Lower leg skin (tissue), 3 donors: ENCODE measurements at regions not wholly inside any gene's neighbourhood (a gene's known extent, or its start where the extent isn't known, plus 50 kb on each side); places are given as distances from the start of the nearest gene placed in this dataset.

ENCODE experiments used
- POLR2A ChIP-seq, 2 donors: fragments of 450-650 bp; IDR thresholded peaks; one replicate each; pipeline ENCODE4 v1.6.1; 2016 to 2017; ENCODE audit warnings: antibody characterized with exemption in 2 of 2, mild to moderate bottlenecking in 1 of 2, moderate library complexity in 1 of 2
- TF ChIP-seq, protein P1 (sequence below), 3 donors: fragments of 450-650 bp; IDR thresholded peaks; one replicate each; pipeline ENCODE4 v1.5.1; 2016; ENCODE audit warnings: antibody characterized with exemption in 3 of 3, mild to moderate bottlenecking in 3 of 3, moderate library complexity in 2 of 3

DNA sequence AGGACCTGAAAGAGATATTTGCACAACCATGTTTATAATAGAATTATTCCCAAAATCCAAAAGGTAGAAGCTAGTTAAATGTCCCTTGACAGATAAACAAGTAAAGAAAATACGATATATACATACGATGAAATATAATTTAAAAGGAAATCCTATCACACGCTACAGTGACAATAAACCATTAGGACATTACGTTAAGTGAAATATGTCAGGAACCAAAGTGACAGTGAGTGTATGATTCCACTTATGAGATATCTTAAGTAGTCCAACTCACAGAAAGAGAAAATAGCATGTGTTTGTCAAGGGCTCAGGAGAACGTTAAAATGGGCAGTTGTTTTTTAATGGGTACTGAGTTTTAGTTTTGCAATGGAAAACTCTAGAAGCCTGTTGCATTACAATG, 212.7 kb upstream of the PMFBP1 start:
- no peak for TF ChIP-seq POLR2A (IDR thresholded peaks at IDR 0.05)
- TF ChIP-seq, protein P1, sequence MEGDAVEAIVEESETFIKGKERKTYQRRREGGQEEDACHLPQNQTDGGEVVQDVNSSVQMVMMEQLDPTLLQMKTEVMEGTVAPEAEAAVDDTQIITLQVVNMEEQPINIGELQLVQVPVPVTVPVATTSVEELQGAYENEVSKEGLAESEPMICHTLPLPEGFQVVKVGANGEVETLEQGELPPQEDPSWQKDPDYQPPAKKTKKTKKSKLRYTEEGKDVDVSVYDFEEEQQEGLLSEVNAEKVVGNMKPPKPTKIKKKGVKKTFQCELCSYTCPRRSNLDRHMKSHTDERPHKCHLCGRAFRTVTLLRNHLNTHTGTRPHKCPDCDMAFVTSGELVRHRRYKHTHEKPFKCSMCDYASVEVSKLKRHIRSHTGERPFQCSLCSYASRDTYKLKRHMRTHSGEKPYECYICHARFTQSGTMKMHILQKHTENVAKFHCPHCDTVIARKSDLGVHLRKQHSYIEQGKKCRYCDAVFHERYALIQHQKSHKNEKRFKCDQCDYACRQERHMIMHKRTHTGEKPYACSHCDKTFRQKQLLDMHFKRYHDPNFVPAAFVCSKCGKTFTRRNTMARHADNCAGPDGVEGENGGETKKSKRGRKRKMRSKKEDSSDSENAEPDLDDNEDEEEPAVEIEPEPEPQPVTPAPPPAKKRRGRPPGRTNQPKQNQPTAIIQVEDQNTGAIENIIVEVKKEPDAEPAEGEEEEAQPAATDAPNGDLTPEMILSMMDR (IDR thresholded peaks at IDR 0.05), result no peak
